ENCODE measurements at regions not wholly inside any gene's neighbourhood (a gene's known extent, or its start where the extent isn't known, plus 50 kb on each side); places are given as distances from the start of the nearest gene placed in this dataset.

- Mint-ChIP-seq H3K36me3 (ENCODE audit: low read depth) (no peaks in the 10 kb centered on the region), H3K9me3 (no peaks in the 10 kb centered on the region), H3K27ac (no peak overlapping the region), H3K4me1 (ENCODE audit: low read depth) (peaks cover 7% of the 10 kb centered on the region), H3K4me3 (no peak overlapping the region), H3K27me3 (peaks cover 26% of the 10 kb centered on the region)
- TF ChIP-seq, protein P1, sequence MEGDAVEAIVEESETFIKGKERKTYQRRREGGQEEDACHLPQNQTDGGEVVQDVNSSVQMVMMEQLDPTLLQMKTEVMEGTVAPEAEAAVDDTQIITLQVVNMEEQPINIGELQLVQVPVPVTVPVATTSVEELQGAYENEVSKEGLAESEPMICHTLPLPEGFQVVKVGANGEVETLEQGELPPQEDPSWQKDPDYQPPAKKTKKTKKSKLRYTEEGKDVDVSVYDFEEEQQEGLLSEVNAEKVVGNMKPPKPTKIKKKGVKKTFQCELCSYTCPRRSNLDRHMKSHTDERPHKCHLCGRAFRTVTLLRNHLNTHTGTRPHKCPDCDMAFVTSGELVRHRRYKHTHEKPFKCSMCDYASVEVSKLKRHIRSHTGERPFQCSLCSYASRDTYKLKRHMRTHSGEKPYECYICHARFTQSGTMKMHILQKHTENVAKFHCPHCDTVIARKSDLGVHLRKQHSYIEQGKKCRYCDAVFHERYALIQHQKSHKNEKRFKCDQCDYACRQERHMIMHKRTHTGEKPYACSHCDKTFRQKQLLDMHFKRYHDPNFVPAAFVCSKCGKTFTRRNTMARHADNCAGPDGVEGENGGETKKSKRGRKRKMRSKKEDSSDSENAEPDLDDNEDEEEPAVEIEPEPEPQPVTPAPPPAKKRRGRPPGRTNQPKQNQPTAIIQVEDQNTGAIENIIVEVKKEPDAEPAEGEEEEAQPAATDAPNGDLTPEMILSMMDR (IDR thresholded peaks at IDR 0.05), result no peak
- ATAC-seq (ENCODE audit: poor library complexity) (no peak), DNase-seq (no peak)
- Histone ChIP-seq H3K9me3 (ENCODE audit: control insufficient read depth in 1 of 2, insufficient read depth in 1 of 2, low read length in 2 of 2) (peaks cover 0 to 5% of the 10 kb centered on the region in 2 experiments), H3K4me1 (ENCODE audit: insufficient read depth, low read length) (no peaks in the 10 kb centered on the region), H3K4me3 (ENCODE audit: low read length) (no peak overlapping the region), H3K27me3 (ENCODE audit: control insufficient read depth in 1 of 2, insufficient read depth in 2 of 2, low read length in 2 of 2) (peaks cover 3 to 4% of the 10 kb centered on the region in 2 experiments), H3K36me3 (ENCODE audit: insufficient read depth, low read length) (no peaks in the 10 kb centered on the region), H3K27ac (ENCODE audit: low read depth in 1 of 2, low read length in 2 of 2) (no peak overlapping the region)
- intact Hi-C loops (cut with DNase I, micrococcal nuclease), result no loop called here
- ChIA-PET CTCF (no interaction called here), POLR2A (interaction anchor here (0.6 kb wide), 1 partner anchor 14 kb away, joined by 3 read pairs; no protein-coding TSS in a partner anchor)
Measured at GRCh38 chr3:194221336-194221735, 85.4 kb downstream of the HES1 start.

DNA sequence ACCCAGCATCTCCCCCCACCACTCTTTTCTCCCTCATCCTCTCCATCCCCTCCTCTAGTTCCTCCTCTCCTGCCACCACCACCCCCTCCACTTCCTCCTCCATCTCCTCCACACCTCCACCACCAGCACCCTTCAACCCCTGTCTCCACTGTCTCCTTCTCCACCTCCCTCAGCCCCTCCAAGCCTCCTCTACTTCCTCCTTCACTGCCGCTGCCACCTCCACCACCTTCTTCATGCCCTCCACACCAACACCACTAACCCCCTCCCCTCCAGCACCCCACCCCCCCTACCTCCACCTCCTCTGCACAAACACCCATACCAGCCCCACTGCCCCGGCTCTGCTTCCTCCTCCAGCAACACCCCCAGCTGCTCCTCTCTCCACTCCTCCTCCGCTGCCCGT, 88.0 kb downstream of the HES1 start:
- H3K27ac Mint-ChIP-seq, result no peak overlapping the region
- no peaks in the 10 kb centered on the region for H3K4me1 ChIP-seq (ENCODE audit: insufficient read depth, low read length)
- H3K4me3 ChIP-seq (ENCODE audit: low read length), result no peak overlapping the region
- H3K27me3 ChIP-seq (ENCODE audit: control insufficient read depth in 1 of 2, insufficient read depth in 2 of 2, low read length in 2 of 2), result peaks cover 3 to 4% of the 10 kb centered on the region in 2 experiments
- POLR2A ChIA-PET, result no interaction called here
- ATAC-seq (ENCODE audit: poor library complexity) (no peak), DNase-seq (no peak)
- no peak overlapping the region for H3K4me3 Mint-ChIP-seq
- TF ChIP-seq, protein P1 (IDR thresholded peaks at IDR 0.05), result no peak
- H3K9me3 Mint-ChIP-seq, result no peaks in the 10 kb centered on the region
- intact Hi-C loops (cut with DNase I, micrococcal nuclease), result no loop called here
- CTCF ChIA-PET, result no interaction called here
- no peaks in the 10 kb centered on the region for H3K36me3 ChIP-seq (ENCODE audit: insufficient read depth, low read length)
- no peak overlapping the region for H3K27ac ChIP-seq (ENCODE audit: low read depth in 1 of 2, low read length in 2 of 2)
- no peaks in the 10 kb centered on the region for H3K36me3 Mint-ChIP-seq (ENCODE audit: low read depth)
- H3K9me3 ChIP-seq (ENCODE audit: control insufficient read depth in 1 of 2, insufficient read depth in 1 of 2, low read length in 2 of 2), result peaks cover 0 to 5% of the 10 kb centered on the region in 2 experiments
- H3K27me3 Mint-ChIP-seq, result peaks cover 41% of the 10 kb centered on the region
- H3K4me1 Mint-ChIP-seq (ENCODE audit: low read depth), result peaks cover 7% of the 10 kb centered on the region

- ChIA-PET POLR2A (no interaction called here), CTCF (no interaction called here)
- no peaks in the 10 kb centered on the region for H3K36me3 ChIP-seq (ENCODE audit: insufficient read depth, low read length)
- H3K27ac Mint-ChIP-seq, result no peak overlapping the region
- H3K9me3 ChIP-seq (ENCODE audit: control insufficient read depth in 1 of 2, insufficient read depth in 1 of 2, low read length in 2 of 2), result peaks cover 0 to 5% of the 10 kb centered on the region in 2 experiments
- H3K4me3 ChIP-seq (ENCODE audit: low read length), result no peak overlapping the region
- H3K27me3 ChIP-seq (ENCODE audit: control insufficient read depth in 1 of 2, insufficient read depth in 2 of 2, low read length in 2 of 2), result peaks cover 3 to 4% of the 10 kb centered on the region in 2 experiments
- peaks cover 7% of the 10 kb centered on the region for H3K4me1 Mint-ChIP-seq (ENCODE audit: low read depth)
- TF ChIP-seq, protein P1 (IDR thresholded peaks at IDR 0.05), result no peak
- ATAC-seq (ENCODE audit: poor library complexity) (no peak), DNase-seq (no peak)
- H3K36me3 Mint-ChIP-seq (ENCODE audit: low read depth), result no peaks in the 10 kb centered on the region
- no peaks in the 10 kb centered on the region for H3K4me1 ChIP-seq (ENCODE audit: insufficient read depth, low read length)
- intact Hi-C loops (cut with DNase I, micrococcal nuclease), result no loop called here
- no peaks in the 10 kb centered on the region for H3K9me3 Mint-ChIP-seq
- H3K27me3 Mint-ChIP-seq, result peaks cover 41% of the 10 kb centered on the region
- no peak overlapping the region for H3K4me3 Mint-ChIP-seq
- no peak overlapping the region for H3K27ac ChIP-seq (ENCODE audit: low read depth in 1 of 2, low read length in 2 of 2)
Measured at GRCh38 chr3:194224471-194225417, 88.8 kb downstream of the HES1 start.
